ENCODE measurements at regions not wholly inside any gene's neighbourhood (a gene's known extent, or its start where the extent isn't known, plus 50 kb on each side); places are given as distances from the start of the nearest gene placed in this dataset.

DNA sequence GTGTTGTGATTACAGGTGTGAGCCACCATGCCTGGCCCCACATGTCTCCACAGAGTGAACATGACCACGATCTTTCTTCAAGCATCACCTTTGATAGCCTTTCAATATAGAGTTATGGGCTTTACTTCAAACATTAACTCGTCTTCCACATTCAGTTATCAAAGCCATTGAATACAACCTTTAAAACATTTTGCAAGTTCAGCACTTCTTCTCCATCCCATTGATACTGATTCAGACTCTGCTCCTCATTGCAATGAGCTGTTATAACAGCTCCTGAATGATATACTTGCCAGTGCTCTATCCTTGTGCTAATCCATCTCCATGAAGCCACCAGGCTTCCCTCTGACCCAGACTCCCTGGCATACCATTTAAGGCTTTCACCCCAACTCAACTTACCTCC lies 223.5 kb upstream of the EEA1 start:
- TF ChIP-seq EZH2phosphoT487 (IDR thresholded peaks at IDR 0.05; ENCODE audit: insufficient read depth, low read depth) (no peak), EZH2 (IDR thresholded peaks at IDR 0.05; ENCODE audit: insufficient read depth, poor library complexity, severe bottlenecking) (no peak)
